GM21737 (cell line): ENCODE measurements at regions not wholly inside any gene's neighbourhood (a gene's known extent, or its start where the extent isn't known, plus 50 kb on each side); places are given as distances from the start of the nearest gene placed in this dataset.

Experiments
- ATAC-seq: cut with Tn5 transposase; IDR thresholded peaks from one replicate; pipeline ENCODE4 v1.9.1; 2021; ENCODE audit warnings: mild to moderate bottlenecking, moderate library complexity; ENCODE audit not compliant: unreplicated experiment

DNA sequence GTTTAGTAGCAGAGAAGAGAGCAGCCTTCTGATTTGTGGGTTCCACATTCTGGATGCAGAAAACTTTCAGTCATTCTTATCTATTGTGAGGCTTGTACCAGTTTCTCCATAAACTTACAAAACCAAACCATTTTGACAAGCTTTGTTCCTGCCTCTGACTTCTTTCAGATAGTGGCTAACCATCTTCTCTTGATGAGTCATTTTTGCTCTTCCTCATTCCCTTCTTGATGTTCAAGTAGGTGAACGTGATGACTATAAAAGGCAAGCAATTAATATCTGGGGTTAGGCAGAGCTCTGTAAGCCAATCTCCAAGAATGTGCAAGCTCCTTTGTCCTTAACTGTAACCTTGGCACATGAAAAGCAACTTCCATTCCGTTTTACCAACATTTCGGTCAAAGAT, 2083.1 kb upstream of the PIK3C3 start:
- ATAC-seq: no peak

DNA sequence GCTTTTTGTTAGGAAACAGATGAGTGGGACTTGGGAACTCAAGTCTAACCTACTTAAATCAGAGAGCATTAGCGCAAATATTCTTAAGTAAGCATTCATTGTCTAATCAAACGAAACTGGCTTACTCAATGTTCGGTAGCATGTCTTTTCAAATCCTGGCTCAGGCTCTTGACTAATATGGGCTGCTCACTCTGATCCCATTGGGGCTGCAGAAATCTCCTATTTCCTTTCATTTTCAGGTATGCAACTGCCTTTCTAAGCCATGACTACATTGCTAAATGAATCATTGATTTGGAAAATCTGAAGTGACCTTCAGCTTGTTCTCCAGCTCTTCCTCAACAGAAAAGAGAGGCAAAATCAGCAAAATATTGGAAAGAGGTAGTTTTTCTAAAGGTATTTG, 2084.4 kb upstream of the PIK3C3 start:
- ATAC-seq: no peak

DNA sequence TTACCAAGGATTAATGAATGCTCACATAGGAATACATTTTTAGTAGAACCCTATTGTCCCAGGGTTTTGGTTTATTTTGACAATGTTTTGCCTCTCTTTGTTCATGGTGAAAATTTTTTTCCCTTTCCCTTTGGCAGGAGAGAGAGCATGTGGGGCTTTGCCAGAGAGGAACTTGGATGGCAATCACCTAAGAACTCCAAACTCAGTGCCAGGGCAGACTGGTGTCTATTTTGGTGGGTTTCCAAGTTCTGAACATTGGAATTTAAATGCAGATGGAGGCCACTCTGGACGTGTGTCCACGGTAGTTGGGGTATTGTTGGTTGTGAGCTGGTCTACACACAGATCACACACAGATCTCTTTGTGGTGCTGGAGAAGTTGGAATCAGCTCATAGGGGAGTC, 2091.1 kb upstream of the PIK3C3 start:
- no peak for ATAC-seq

DNA sequence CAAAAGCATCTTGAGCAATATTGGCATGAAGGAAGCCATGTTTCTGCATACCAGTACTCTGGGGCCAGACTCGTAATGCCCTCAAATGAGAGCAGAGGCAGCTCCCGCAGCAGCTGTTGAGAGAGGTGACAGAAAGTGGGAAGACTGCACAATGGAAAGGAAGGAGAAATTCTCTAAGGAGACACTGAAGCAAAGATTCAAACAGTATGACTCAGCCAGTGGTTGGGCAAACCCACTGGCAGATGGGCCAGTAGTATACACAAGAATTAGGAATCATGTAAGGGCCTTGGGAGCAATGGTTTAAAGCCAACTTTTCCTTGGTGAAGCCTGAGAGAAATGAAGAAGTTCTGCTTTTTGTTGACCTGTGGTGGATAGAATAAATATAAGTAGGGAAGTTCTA, 2092.7 kb upstream of the PIK3C3 start:
- no peak for ATAC-seq

DNA sequence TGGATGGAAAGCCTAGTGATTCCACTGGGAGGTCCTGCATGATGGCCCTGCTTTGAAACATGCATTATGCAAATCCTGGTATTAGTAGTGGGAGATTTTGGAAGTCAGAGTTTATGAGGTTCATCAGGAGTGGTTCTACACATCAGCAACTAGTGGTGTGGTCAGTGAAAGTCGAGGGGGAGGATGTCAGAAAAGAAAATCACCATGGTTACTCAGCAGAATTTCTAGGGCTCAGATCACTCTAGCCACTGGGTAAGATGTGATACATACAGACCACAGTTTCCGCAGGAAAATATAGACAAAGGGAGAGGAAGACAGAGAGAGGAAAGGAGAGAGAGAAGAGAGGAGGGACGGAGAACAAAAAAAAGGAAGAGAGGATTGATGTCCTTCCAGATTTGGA, 2100.7 kb upstream of the PIK3C3 start:
- no peak for ATAC-seq

DNA sequence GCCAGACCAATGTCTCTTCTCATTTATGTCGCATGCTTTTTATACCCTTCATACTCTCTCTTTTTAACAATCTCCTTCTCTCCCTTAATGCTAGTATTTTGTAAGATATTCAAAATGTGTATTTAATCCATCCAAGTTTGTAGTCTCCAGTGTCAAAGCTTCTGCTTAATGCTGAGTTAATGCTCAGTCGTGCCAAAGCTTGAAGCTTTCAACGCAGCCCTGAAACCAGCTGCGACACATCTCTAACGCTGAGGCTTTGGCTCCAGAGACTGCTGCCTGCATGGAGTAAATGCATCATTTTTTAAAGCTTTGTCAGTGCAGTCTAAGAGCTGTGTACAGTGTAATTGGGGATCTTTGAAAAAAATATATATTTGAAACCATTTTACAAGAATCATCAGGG, 2108.8 kb upstream of the PIK3C3 start:
- ATAC-seq: no peak

DNA sequence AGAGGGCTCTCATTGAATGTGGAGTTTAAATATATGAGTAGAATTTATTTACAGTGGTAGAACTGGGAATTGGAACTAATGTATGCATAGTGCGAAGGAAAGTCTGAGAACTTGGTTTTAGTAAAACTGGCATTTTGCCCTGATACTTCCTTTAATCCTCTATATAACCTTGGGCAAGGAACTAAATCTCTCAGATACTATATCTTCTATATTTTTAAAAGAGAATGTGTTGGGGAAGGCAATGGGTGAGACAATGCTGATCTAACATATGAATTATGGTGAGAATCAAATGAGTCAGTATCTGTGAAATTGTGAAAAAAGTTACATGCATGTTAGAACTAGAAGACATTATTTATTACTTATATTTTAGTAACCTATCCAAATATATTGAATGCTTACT, 2109.4 kb upstream of the PIK3C3 start:
- no peak for ATAC-seq

DNA sequence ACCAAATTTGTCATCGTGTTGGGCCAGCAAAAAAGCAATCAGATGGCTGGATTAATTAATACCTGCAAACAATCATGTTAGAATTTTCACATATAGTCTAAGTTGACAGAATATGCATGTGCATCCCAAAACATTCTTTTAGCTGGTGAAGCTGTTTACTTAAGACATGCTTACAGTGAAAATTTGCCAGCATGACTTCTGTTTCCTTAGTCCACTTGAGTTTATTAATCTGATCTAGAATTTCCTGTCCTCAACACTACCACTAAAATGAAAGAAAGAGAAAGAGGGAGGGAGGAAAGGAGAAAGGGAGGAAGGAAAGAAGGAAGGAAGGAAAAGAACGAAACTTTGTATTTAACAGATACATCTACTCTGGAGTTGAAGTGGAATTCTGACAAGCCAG, 2109.9 kb upstream of the PIK3C3 start:
- ATAC-seq: no peak

DNA sequence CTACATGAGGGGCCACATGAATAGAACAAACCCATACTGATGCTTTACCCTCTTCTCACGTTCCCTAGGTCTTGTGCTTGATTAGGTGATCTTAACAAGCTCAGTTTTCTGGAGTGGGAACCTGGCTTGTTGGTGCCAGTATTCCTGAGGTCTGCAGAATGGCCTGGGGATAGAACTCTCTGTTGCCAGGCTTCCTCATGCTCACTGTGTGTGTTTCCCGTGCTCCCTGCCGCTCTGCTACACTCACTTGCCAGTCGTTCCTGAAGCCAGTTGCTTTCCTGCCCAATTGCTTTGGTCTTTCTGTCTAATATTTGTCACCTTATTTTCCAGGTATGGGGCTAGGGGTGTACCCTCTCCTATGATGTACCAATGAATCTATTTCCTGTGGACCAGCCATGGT, 2111.5 kb upstream of the PIK3C3 start:
- no peak for ATAC-seq

DNA sequence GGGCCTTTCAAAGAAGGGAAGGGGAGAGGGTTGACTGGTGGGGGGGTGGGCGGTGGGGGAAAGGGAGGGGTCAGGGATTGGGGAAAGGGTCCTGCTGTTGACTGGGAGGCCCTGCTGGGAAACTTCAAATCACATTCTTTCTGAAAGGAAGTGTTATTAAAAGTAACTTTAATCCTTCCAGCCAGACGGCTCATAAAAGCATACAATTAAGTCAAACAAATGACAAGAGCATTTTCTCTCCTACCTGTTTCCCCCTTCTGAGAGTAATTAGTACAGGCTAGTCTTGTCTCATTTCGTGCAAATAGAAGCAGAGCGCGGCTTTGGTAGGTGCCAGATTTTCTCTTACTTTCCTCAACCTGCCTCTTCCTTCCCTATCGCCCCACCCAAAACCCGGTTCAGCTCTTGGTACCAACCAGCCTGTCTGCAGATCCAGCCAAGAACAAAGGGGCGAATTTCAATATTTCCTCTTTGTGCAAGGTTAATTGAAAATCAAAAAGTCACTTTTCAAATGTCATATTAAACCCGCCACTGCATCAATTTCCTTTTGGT, 2112.6 kb upstream of the PIK3C3 start:
- ATAC-seq: no peak

DNA sequence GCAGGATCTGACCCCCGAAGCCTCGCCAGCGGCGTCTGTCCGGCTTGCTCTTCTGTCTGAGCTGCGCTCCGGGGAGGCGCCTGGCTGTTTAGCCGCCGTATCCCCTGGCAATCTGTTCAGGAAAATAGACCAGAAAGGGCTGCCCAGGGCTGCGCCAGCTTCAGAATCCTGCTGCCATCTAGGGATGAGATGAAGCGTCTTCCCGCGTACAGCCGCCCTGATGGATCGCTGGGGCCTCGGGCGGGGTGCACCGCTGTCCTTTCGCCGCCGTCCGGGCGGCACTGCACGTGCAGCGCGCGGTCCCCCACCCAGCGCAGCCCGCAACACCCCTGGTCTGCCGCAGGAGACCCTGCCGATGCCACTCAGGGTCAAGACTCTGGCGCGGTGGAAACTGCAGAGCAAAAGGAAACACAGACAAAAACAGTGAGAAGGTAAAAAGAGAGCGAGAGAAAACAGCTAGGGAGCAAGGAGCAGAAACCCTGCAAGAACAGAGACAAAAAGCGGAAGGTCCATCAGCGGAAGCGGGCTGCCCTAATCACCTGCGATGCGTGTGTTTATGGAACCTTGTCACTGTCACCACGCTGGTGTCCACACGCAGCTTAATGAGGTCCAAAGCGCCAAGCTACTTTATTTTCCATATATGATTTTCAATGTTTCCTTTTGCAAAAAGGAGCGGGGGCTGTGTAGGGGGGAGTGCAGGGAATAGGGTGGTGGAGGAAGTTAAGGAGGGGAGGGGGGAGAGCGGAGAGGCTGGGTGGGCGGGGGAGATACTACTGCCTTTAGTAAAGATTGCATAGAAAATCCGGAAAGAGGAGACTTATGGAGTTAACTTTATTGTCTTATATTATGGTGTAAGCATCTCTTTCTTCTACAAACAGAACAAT, 2113.3 kb upstream of the PIK3C3 start:
- ATAC-seq: no peak

DNA sequence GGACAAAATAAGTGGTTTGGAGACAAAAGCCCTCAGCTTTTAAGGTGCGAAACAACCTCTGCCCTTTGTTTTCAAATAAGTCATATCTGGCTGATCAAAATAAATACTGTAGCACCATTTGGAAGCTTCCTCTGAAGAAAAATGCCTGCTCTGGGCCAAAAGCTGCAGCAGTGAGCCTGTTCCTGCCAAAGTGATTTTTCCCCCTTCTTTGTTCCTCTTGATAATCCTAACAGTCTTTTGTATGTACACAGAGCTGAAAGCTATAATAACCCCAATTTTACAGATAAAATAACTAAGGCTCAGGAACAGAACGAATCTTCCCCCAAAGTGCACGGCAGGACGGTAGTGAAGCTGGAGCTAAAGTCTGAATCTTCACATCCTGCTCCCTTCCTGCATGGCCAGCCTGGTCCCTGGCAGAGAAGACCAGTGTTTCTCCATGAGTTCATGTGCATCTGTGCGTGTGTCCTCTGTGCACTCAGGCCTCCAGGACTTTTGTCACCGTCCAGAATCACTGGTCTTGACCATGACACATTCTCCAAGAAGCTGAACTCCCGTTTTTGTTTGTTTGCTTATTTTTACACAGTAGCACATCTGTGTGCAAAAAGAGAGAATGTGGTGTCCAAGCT, 2114.1 kb upstream of the PIK3C3 start:
- ATAC-seq: no peak

DNA sequence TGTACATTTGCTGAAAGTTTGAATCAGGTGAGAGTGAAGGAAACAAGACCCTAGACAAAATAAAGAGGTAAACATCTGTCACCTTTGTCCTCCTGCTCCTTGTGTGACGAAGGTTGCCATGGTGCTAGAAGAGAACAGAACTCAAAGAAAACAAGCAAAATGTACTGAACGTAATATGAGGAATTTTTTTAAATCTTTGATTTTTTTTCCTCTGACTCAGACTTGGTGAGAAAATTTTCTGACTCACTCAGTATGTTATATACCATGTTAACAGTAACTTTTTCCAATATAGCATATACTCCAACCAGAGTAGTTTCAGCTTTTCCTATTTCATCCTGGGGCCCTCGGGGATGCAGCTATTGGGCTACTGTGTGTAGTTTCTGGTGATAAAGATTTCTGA, 2114.6 kb upstream of the PIK3C3 start:
- ATAC-seq: no peak

DNA sequence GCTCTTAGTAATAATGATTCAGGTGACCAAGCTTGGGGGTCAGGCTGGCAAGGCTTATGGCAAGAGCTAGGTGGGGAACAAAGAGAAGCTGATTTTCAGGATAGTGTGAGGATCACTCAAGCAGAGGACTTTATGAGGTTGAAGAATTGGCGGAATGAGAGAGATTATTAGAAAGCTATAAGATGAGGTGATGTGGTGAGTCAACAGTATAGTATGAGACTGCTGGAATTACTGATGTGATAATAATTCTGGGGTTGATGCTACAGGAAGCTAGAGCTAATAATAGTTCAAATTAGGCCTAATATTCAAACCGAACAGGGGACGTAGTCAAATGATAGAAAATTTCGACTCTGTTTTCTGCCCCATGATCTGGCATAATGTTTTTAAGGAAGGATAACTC, 2115.3 kb upstream of the PIK3C3 start:
- no peak for ATAC-seq

DNA sequence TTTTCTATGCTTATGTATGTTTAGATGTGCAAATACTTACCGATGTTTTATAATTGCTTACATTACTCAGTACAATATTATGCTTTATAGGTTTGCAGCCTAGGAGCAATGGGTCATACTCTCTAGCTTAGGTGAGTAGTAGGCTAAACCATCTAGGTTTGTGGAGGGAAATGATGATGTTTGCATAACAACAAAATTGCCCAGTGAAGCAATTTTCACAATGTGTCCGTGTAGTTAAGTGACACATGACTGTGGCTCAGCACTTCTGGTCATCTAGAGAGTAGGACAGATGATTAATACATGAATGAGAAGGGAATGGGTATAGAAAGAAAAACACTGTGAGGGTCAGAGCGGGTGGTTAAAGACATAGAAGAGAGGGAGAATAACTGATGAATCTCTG, 2116.2 kb upstream of the PIK3C3 start:
- no peak for ATAC-seq

DNA sequence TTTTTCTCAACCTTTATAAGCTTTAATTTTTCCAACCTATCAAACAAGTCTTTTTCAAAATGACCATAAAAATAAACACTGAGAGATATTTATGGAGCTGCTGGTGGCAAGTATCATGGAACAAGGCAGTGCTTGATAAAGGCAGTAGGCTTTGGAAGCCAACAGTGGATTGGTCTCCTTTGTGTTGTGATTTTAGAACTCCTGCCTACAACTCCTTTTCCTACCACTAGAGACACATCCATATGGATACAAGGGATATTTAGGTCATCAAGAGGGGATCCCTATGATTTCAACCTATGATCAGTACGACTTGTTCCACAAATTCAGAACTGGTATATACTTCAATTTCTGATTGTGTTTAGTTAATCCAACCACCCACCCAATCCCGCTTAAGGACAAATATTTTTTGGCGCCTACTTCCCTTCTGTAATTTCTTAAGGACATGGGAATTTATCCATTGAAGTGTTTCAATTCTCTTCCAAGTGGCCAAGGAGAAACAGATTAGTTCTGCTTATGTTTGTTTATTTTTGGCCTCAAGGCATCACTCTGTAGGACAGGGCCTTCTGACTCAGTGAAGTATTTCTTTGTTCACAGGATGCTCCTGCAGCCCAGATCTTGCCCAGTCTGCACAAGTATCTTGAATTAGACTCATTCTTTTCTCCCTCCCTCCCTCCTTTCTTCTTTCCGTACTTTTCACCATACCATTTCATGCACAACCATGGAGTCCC, 2119.6 kb upstream of the PIK3C3 start:
- no peak for ATAC-seq

DNA sequence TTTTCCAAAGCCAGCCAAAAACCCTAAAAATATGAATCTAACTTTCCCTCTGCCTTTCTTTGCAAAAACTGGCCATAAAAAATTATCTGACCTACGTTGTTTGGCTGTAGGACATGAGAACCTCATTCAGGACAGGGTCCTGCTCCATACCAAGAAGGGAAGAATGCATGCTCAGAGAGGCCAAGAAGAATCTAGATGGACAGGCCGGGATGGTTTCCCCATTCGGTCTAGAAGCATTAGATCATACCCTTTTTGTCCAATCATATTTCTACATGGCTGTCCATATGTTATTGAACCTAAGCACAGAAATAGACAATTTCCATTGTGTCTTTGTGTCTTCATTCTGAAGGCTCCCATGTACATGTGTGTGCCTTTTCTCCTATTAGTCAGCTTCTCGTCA, 2120.4 kb upstream of the PIK3C3 start:
- no peak for ATAC-seq

DNA sequence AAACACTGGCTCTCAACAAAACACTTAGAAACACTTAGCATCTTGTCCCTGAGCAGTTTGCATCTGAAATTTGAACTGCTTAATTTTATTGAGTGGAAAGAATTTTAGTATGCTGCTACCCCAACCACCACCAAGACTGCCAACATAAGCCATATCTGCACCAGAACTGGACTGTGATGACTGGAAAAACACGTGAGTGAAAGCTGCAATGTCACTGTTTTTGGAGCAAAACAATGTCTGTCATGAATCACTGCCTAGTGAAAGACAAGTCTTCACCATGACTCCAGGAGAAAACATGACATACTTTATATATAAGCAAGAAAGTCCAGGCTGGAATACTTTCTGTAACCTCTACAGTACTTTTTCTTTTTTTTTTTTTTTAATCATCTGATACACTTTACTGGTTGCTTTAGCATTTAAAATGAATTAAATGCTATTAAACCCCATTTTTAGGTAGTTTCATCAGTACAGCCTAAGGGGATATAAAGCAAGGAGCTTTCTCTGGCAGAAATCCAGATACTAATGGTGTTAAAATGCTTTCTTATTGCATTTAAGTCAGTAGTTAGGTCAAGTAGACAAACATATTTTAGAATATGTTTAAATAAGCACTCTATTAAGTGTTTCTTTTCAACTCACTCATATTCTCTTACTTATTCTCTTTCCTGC, 2129.4 kb upstream of the PIK3C3 start:
- no peak for ATAC-seq

DNA sequence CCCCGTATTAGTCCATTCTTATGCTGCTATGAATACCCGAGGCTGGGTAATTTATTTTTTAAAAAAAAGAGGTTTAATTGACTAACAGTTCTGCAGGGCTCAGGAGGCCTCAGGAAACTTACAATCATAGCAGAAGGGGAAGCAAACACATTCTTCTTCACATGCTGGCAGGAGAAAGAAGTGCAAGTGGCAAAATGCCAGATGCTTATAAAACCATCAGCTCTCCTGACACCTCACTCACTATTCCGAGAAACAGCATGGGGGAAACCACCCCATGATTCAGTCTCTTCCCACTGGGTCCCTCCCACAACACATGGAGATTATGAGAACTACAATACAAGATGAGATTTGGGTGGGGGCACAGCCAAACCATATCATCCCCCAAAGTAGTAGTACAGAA, 2148.5 kb upstream of the PIK3C3 start:
- no peak for ATAC-seq

DNA sequence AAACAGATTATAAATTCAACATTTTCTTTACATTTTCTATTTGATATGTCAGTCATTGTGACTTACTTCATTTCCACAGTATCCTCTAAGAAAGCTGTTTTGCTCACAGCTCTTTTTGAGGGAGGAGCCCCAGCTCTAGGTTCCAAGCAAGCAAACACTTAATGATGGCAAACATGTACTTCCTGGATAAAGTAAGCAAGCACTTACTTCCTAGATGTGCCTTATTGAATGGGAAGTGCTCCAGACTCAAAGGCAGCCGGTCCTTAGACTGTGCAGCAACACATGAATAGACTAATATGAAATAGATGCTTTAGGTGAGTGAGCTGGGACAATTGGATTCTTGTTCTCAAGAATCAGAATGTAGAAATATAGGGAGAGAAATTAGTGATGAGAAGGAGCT, 2149.8 kb upstream of the PIK3C3 start:
- ATAC-seq: no peak

DNA sequence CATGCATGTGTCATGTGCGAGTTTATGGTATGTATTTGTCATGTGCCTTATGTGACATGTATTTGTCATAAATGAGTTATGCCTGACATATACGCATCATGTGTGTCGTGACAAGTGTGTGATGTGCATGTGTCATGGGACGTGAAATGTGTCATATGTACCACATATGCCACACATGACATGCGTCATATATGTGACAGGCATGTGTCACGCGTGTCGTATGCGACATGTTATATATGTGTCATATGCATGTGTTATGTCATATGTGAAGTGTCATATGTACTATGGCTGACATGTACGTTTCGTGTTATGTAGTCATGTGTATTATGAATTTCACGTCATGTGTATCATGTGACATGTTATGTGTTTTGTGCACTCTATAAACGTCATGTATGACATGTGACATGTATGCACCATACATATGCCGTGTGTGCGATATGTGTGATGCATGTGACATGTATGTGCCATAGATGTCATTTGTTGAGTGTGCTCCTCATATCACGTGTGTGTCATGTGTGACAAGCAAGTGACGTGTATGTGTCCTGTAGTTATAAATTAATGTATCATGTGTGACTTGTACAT, 2152.3 kb upstream of the PIK3C3 start:
- ATAC-seq: no peak
